ENCODE measurements at regions not wholly inside any gene's neighbourhood (a gene's known extent, or its start where the extent isn't known, plus 50 kb on each side); places are given as distances from the start of the nearest gene placed in this dataset.

- Histone ChIP-seq H3K27me3 (replicated peaks; ENCODE audit: control insufficient read depth, insufficient read depth, low read length) (no peaks in the 10 kb centered on the region), H3K36me3 (ENCODE audit: control insufficient read depth, insufficient read depth, low read length) (no peaks in the 10 kb centered on the region), H3K4me1 (no peaks in the 10 kb centered on the region), H3K4me3 (ENCODE audit: low read depth, low read length) (no peak overlapping the region), H3K9me3 (no peaks in the 10 kb centered on the region)
- BruUV-seq (replicated peaks) = no TSS peak
- ChIA-PET POLR2A (no interaction called here), CTCF (no interaction called here)
- H3K36me3 Mint-ChIP-seq (ENCODE audit: insufficient read depth, unreplicated experiment) = no peaks in the 10 kb centered on the region
- DNase-seq = no peak
- no peaks in the 10 kb centered on the region for H3K9me3 Mint-ChIP-seq (ENCODE audit: unreplicated experiment)
- TF ChIP-seq CTCF (IDR thresholded peaks at IDR 0.05; ENCODE audit: insufficient read depth in 1 of 2, low read depth in 1 of 2, low read length in 1 of 2, severe bottlenecking in 1 of 2, unreplicated experiment in 1 of 2) = no peak
- intact Hi-C loops (cut with micrococcal nuclease; ENCODE audit: unreplicated experiment) = no loop called here
- H3K27me3 Mint-ChIP-seq (ENCODE audit: insufficient read depth, unreplicated experiment) = peaks cover 3% of the 10 kb centered on the region
- H3K27ac Mint-ChIP-seq (ENCODE audit: unreplicated experiment) = no peak overlapping the region
- H3K4me3 Mint-ChIP-seq (ENCODE audit: unreplicated experiment) = no peak overlapping the region
- no peaks in the 10 kb centered on the region for H3K4me1 Mint-ChIP-seq (ENCODE audit: low read depth, unreplicated experiment)
These were observed 244.3 kb upstream of the NWD2 start for GRCh38 chr4:37000281-37000680.

DNA sequence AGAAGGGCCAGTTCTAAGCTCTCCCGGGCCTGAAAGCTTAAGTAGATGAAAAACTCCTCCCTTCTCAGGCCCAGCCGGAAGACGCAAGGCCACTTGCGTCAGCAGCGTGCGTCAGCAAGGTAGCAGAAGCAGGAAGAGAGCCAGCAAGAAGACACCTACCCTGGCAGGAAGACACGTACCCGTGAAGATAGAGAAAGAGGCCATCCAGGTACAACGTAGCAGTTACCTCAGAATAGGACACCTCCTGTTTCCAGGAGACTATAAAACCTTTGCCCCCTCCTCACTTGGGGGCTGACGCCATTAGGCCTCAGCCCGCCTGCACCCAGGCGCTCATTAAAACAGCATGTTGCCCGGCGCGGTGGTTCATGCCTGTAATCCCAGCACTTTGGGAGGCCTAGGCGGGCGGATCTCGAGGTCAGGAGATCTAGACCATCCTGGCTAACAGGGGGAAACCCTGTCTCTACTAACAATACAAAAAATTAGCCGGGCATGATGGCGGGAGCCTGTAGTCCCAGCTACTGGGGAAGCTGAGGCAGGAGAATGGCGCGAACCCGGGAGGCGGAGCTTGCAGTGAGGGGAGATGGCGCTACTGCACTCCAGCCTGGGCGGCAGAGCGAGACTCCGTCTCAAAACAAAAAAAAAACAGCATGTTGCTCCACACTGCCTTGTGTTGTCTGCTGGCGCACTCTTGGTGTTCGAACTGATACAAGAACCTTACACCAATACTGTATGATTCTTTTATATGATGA, 242.7 kb upstream of the NWD2 start:
- BruUV-seq (replicated peaks) = no TSS peak
- H3K9me3 Mint-ChIP-seq (ENCODE audit: unreplicated experiment) = no peaks in the 10 kb centered on the region
- no peaks in the 10 kb centered on the region for H3K36me3 Mint-ChIP-seq (ENCODE audit: insufficient read depth, unreplicated experiment)
- Histone ChIP-seq H3K4me3 (ENCODE audit: low read depth, low read length) (no peak overlapping the region), H3K4me1 (no peaks in the 10 kb centered on the region), H3K9me3 (no peaks in the 10 kb centered on the region), H3K27me3 (replicated peaks; ENCODE audit: control insufficient read depth, insufficient read depth, low read length) (no peaks in the 10 kb centered on the region), H3K36me3 (ENCODE audit: control insufficient read depth, insufficient read depth, low read length) (no peaks in the 10 kb centered on the region)
- CTCF ChIA-PET = no interaction called here
- no peak for TF ChIP-seq CTCF (IDR thresholded peaks at IDR 0.05; ENCODE audit: insufficient read depth in 1 of 2, low read depth in 1 of 2, low read length in 1 of 2, severe bottlenecking in 1 of 2, unreplicated experiment in 1 of 2)
- POLR2A ChIA-PET = no interaction called here
- H3K27me3 Mint-ChIP-seq (ENCODE audit: insufficient read depth, unreplicated experiment) = peaks cover 3% of the 10 kb centered on the region
- DNase-seq = no peak
- no peak overlapping the region for H3K27ac Mint-ChIP-seq (ENCODE audit: unreplicated experiment)
- no peak overlapping the region for H3K4me3 Mint-ChIP-seq (ENCODE audit: unreplicated experiment)
- H3K4me1 Mint-ChIP-seq (ENCODE audit: low read depth, unreplicated experiment) = no peaks in the 10 kb centered on the region
- intact Hi-C loops (cut with micrococcal nuclease; ENCODE audit: unreplicated experiment) = no loop called here

DNA sequence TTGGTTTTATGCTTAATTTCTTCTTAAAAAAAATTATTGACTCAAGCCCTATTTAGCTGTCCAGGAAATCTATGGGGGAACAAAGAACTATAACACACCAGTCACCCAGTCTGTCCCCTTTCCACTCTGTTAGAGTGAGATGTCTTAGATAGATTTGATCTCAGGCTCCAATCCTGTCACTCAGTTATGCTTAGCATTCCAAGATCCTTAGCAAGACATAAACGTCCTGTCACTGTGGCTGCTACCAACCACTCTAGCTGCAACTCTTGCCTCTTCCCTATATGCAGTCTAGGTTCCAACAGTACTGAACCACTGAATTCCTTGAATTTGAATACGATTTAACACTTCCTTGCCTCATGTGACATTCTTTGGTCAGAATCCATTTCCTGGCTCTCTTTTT, 241.9 kb upstream of the NWD2 start:
- no TSS peak for BruUV-seq (replicated peaks)
- intact Hi-C loops (cut with micrococcal nuclease; ENCODE audit: unreplicated experiment) = no loop called here
- Histone ChIP-seq H3K36me3 (ENCODE audit: control insufficient read depth, insufficient read depth, low read length) (no peaks in the 10 kb centered on the region), H3K9me3 (no peaks in the 10 kb centered on the region), H3K27me3 (replicated peaks; ENCODE audit: control insufficient read depth, insufficient read depth, low read length) (no peaks in the 10 kb centered on the region), H3K4me3 (ENCODE audit: low read depth, low read length) (no peak overlapping the region), H3K4me1 (no peaks in the 10 kb centered on the region)
- no peaks in the 10 kb centered on the region for H3K36me3 Mint-ChIP-seq (ENCODE audit: insufficient read depth, unreplicated experiment)
- no peak for DNase-seq
- no peak for TF ChIP-seq CTCF (IDR thresholded peaks at IDR 0.05; ENCODE audit: insufficient read depth in 1 of 2, low read depth in 1 of 2, low read length in 1 of 2, severe bottlenecking in 1 of 2, unreplicated experiment in 1 of 2)
- no peak overlapping the region for H3K4me3 Mint-ChIP-seq (ENCODE audit: unreplicated experiment)
- H3K27ac Mint-ChIP-seq (ENCODE audit: unreplicated experiment) = no peak overlapping the region
- CTCF ChIA-PET = no interaction called here
- no peaks in the 10 kb centered on the region for H3K9me3 Mint-ChIP-seq (ENCODE audit: unreplicated experiment)
- no peaks in the 10 kb centered on the region for H3K4me1 Mint-ChIP-seq (ENCODE audit: low read depth, unreplicated experiment)
- H3K27me3 Mint-ChIP-seq (ENCODE audit: insufficient read depth, unreplicated experiment) = peaks cover 3% of the 10 kb centered on the region
- POLR2A ChIA-PET = no interaction called here

Measured in Caco-2 (cell line).